Activated naive CD8-positive, alpha-beta T cell treated with anti-CD3 and anti-CD28 coated beads, Interleukin-2, amount 50 U/mL, for 24 hours (primary cell): ENCODE measurements at regions not wholly inside any gene's neighbourhood (a gene's known extent, or its start where the extent isn't known, plus 50 kb on each side); places are given as distances from the start of the nearest gene placed in this dataset.

Source experiments
- ATAC-seq: fragments of 150-1000 bp; cut with Tn5 transposase; one replicate; pipeline ENCODE4 v1.10.0; 2021
- DNase-seq: peaks from one replicate; pipeline ENCODE4 v3.0.0; 2021
- H3K27ac Mint-ChIP-seq: one replicate; pipeline ENCODE4 v1.8.0; 2021; ENCODE audit warnings: mild to moderate bottlenecking, mixed read lengths
- H3K27me3 Mint-ChIP-seq: one replicate; pipeline ENCODE4 v1.8.0; 2021; ENCODE audit warnings: mixed read lengths
- H3K36me3 Mint-ChIP-seq: one replicate; pipeline ENCODE4 v1.8.0; 2021; ENCODE audit warnings: low read depth, mixed read lengths
- H3K4me1 Mint-ChIP-seq: one replicate; pipeline ENCODE4 v1.8.0; 2021; ENCODE audit warnings: mixed read lengths
- H3K4me3 Mint-ChIP-seq: one replicate; pipeline ENCODE4 v1.8.0; 2021; ENCODE audit warnings: mild to moderate bottlenecking, moderate library complexity, mixed read lengths
- H3K9me3 Mint-ChIP-seq: one replicate; pipeline ENCODE4 v1.8.0; 2021; ENCODE audit warnings: mixed read lengths

DNA sequence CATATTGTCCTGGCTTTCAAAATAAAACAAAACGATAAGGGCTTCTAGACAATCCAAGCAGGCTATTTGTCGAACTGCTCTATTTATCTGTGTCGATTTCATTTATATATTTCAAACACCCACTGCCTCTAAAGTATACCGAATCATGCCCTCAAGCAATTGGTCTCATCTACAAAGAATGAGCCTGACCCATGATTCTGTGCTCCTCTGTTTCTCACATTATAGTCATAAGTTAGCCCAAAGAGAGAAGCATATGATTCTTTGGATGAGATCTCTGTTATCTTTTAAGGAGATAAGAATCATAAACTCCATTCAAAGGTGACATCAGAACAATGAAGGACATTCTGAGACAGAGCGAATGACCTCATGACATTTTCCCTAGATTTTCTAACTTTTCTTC lies 191.1 kb downstream of the MAP2K6 start:
- no peaks in the 10 kb centered on the region for H3K36me3 Mint-ChIP-seq
- no peaks in the 10 kb centered on the region for H3K27me3 Mint-ChIP-seq
- ATAC-seq (no peak), DNase-seq (no peak)
- no peak overlapping the region for H3K4me3 Mint-ChIP-seq
- H3K9me3 Mint-ChIP-seq: no peaks in the 10 kb centered on the region
- no peak overlapping the region for H3K27ac Mint-ChIP-seq
- peaks cover 15% of the 10 kb centered on the region for H3K4me1 Mint-ChIP-seq

GRCh38 chr17:69606142-69606800 lies 191.8 kb downstream of the MAP2K6 start:
- no peak for ATAC-seq
- peaks cover 15% of the 10 kb centered on the region for H3K4me1 Mint-ChIP-seq
- no peak overlapping the region for H3K4me3 Mint-ChIP-seq
- H3K36me3 Mint-ChIP-seq: no peaks in the 10 kb centered on the region
- H3K9me3 Mint-ChIP-seq: no peaks in the 10 kb centered on the region
- H3K27me3 Mint-ChIP-seq: no peaks in the 10 kb centered on the region
- no peak overlapping the region for H3K27ac Mint-ChIP-seq
- DNase-seq: no peak

DNA sequence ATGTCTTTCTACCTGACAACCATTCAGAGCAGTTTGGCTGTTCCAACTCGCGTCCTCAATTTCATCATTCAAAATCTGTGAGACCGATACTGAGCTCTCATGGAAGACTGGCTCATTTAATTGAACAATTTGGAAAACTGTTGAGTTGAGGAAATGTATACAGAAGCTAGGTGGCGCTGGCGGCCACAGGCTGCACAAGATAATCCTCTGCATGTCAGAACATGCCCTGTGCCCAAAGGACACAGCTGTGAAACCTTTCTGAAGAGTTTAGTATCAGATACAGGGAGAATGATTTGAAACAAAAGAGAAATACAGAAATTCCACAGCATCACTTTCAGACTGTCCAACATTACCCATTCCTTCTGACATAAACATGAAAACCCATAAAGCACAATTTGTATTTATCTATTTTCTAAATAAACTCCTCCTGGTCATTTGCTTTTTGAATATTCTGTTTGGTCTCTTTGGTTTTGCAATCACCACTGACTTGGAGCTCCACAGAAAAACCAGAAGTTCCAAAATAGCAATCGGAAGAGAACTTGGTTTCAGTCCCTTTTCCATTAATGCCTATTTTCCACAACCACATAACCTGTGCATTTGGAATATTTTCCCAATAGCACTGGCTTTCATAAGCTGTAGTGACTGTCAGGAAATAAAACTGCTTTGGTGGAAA lies 192.8 kb downstream of the MAP2K6 start:
- Mint-ChIP-seq H3K4me3 (no peak overlapping the region), H3K9me3 (no peaks in the 10 kb centered on the region), H3K27ac (no peak overlapping the region), H3K4me1 (peaks cover 13% of the 10 kb centered on the region), H3K27me3 (no peaks in the 10 kb centered on the region), H3K36me3 (no peaks in the 10 kb centered on the region)
- DNase-seq: peak; percentile 33
- no peak for ATAC-seq

- H3K9me3 Mint-ChIP-seq: no peaks in the 10 kb centered on the region
- no peak overlapping the region for H3K27ac Mint-ChIP-seq
- no peaks in the 10 kb centered on the region for H3K36me3 Mint-ChIP-seq
- ATAC-seq: no peak
- peaks cover 5% of the 10 kb centered on the region for H3K4me1 Mint-ChIP-seq
- no peak for DNase-seq
- no peak overlapping the region for H3K4me3 Mint-ChIP-seq
- H3K27me3 Mint-ChIP-seq: no peaks in the 10 kb centered on the region
Measured at GRCh38 chr17:69608141-69608540, 193.6 kb downstream of the MAP2K6 start.

DNA sequence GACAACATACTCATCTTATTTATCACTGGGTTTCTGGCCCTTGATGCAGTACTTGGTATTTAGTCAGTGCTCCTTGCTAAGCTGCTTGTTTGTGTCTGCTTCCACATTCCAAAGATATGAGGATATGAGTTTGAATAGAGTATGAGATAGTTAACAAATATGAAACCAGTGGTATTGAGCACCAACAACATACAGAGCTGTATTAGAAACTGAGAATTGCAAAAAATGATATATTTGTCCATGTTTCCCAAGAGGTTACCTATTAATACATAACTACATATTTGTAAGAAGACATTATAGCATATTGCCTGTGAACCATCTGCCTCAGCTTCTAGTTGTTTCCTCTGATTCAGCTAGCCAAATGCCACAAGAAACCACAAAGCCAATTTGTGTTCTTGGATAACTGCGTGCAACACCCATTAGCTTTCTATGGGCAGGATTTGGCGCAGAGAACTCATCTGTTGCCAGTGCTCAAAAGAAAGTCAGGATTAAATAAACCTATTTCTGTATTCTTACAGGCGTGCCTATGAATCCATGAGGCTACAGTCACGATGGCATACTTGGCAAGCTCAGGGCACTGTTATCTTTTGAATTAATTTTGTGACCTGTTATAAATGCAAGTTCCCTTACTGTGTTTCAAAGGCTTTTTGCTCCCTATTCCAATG lies 194.4 kb downstream of the MAP2K6 start:
- no peaks in the 10 kb centered on the region for H3K36me3 Mint-ChIP-seq
- peaks cover 3% of the 10 kb centered on the region for H3K4me1 Mint-ChIP-seq
- H3K9me3 Mint-ChIP-seq: no peaks in the 10 kb centered on the region
- no peak overlapping the region for H3K27ac Mint-ChIP-seq
- no peak overlapping the region for H3K4me3 Mint-ChIP-seq
- H3K27me3 Mint-ChIP-seq: no peaks in the 10 kb centered on the region
- DNase-seq (no peak), ATAC-seq (no peak)

DNA sequence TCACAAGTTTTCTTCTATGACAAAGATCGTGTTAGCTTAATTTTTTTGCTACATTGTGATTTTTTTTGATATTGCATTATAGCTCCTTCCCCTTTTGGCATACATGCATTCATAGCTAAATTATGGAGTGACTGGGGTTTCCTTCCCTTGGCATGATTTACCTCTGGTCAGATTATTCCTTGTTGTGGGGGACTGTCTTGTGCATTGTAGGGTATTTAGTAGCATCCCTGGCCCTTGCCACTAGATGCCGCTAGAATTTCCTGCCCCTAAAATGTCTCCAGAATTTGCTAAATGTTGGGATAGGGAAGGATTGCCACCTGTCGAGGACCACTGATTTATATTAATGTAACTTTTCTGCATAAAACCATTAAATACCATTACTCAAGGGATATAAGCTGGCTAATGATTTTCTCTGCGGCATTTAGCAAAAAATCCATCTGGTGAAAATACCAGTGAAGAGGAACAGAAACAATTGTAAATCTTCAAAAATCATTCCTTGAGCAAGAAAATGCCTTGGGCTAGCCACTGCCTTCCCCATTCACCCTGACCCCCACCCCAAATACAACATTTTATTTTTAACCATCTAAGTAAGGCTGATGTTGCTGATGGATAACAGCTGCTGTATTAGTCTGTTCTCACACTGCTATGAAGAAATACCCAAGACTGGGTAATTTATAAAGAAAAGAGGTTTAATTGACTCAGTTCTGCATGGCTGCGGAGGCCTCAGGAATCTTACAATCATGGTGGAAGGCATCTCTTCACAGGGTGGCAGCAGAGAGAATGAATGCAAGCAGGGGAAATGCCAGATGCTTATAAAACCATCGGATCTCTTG lies 195.2 kb downstream of the MAP2K6 start:
- no peaks in the 10 kb centered on the region for H3K36me3 Mint-ChIP-seq
- no peaks in the 10 kb centered on the region for H3K9me3 Mint-ChIP-seq
- no peak overlapping the region for H3K27ac Mint-ChIP-seq
- H3K4me3 Mint-ChIP-seq: no peak overlapping the region
- ATAC-seq (no peak), DNase-seq (no peak)
- peaks cover 3% of the 10 kb centered on the region for H3K4me1 Mint-ChIP-seq
- no peaks in the 10 kb centered on the region for H3K27me3 Mint-ChIP-seq

- no peak overlapping the region for H3K27ac Mint-ChIP-seq
- no peak for DNase-seq
Measured at GRCh38 chr17:69620363-69620762, 205.9 kb downstream of the MAP2K6 start.

DNA sequence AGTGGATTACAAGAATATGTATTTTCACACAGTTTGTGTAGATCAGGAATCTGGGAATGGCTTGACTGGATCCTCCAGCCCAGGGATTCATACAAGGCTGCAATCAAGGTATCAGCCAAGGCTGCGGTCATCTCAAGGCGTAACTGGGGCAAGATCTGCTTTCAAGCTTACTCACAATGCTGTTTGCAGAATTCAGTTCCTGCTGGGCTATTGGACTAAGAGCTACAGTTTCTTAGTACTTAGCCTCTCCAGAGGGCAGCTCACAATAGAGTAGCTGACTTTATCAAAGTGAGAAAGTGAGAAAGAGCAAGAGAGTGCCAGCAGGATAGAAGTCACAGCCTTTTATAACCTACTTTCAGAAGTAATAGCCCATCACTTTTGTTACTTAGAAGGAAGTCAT lies 211.0 kb downstream of the MAP2K6 start:
- no peaks in the 10 kb centered on the region for H3K9me3 Mint-ChIP-seq
- H3K36me3 Mint-ChIP-seq: no peaks in the 10 kb centered on the region
- H3K4me1 Mint-ChIP-seq: no peaks in the 10 kb centered on the region
- no peak overlapping the region for H3K4me3 Mint-ChIP-seq
- ATAC-seq: no peak
- no peak for DNase-seq
- no peaks in the 10 kb centered on the region for H3K27me3 Mint-ChIP-seq
- no peak overlapping the region for H3K27ac Mint-ChIP-seq

More at GRCh38 chr17:69620363-69620762, 205.9 kb downstream of the MAP2K6 start:
- no peaks in the 10 kb centered on the region for H3K4me1 Mint-ChIP-seq
- H3K9me3 Mint-ChIP-seq: peaks cover 5% of the 10 kb centered on the region
- no peak for ATAC-seq
- no peak overlapping the region for H3K4me3 Mint-ChIP-seq
- H3K36me3 Mint-ChIP-seq: no peaks in the 10 kb centered on the region
- no peaks in the 10 kb centered on the region for H3K27me3 Mint-ChIP-seq

- Mint-ChIP-seq H3K4me1 (no peaks in the 10 kb centered on the region), H3K27me3 (no peaks in the 10 kb centered on the region), H3K27ac (no peak overlapping the region), H3K36me3 (no peaks in the 10 kb centered on the region), H3K9me3 (no peaks in the 10 kb centered on the region), H3K4me3 (no peak overlapping the region)
- ATAC-seq (no peak), DNase-seq (no peak)
Measured at GRCh38 chr17:69630056-69630635, 215.6 kb downstream of the MAP2K6 start.

DNA sequence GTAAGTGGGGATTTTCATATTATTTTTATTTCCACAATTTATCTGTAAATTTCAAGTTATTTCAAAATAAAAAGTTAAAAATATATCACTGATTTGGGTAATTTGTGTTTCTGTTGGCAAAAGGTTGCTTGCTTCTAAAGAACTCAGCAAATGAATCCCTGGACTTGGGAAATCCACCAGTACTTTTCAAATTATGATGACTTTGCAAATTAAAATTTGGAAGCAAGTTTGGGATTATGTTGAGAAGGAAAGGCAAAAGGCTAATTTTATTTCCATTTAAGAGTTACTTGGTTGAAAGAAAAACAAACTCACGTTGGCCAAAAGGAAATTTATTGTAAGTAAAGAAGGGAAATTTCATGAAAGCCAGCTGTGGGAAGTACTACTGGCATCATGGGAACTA lies 220.3 kb downstream of the MAP2K6 start:
- ATAC-seq: no peak
- H3K36me3 Mint-ChIP-seq: no peaks in the 10 kb centered on the region

DNA sequence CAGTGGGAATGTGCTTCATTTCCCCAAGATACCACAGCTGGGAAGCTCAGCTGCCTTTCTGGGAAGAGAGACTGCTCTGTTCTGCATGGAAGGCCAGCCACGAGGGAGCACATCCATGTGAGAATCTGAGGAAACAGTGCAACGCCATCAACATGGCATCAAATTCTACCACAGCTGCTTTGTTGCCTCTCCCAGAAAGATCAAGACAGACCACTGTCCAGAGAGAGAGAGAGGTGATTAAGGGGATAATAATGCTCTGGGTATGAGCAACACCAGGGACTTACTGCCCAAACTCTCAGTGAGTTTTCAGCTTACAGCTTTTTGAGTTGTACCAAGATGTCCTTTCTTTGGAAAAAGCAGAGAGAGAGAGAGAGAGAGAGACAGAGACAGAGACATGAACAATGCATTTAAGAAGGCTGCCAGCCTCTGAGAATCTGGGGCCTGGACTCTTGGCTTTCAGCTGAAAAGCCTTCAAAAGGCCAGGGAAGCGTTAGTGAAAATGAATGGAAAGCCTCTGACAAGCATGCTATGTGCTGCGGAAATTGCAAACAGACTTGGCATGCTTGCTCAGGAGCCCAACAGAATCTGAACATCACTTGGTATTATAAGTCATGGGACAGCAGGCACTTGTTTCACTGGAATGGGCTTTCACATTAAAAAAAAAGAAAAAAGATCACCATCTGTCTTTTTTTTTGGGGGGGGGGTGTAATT lies 223.1 kb downstream of the MAP2K6 start:
- Mint-ChIP-seq H3K9me3 (no peaks in the 10 kb centered on the region), H3K4me3 (no peak overlapping the region), H3K36me3 (no peaks in the 10 kb centered on the region), H3K27me3 (no peaks in the 10 kb centered on the region), H3K27ac (no peak overlapping the region), H3K4me1 (no peaks in the 10 kb centered on the region)
- no peak for DNase-seq
- ATAC-seq: no peak

More for the DNA sequence above, 220.3 kb downstream of the MAP2K6 start:
- Mint-ChIP-seq H3K4me3 (no peak overlapping the region), H3K27me3 (no peaks in the 10 kb centered on the region), H3K4me1 (no peaks in the 10 kb centered on the region), H3K9me3 (no peaks in the 10 kb centered on the region), H3K27ac (no peak overlapping the region)
- DNase-seq: no peak

GRCh38 chr17:69639096-69639495 lies 224.6 kb downstream of the MAP2K6 start:
- no peak overlapping the region for H3K27ac Mint-ChIP-seq
- no peaks in the 10 kb centered on the region for H3K4me1 Mint-ChIP-seq
- no peaks in the 10 kb centered on the region for H3K27me3 Mint-ChIP-seq
- no peak for ATAC-seq
- no peaks in the 10 kb centered on the region for H3K9me3 Mint-ChIP-seq
- DNase-seq: no peak
- no peaks in the 10 kb centered on the region for H3K36me3 Mint-ChIP-seq
- no peak overlapping the region for H3K4me3 Mint-ChIP-seq

DNA sequence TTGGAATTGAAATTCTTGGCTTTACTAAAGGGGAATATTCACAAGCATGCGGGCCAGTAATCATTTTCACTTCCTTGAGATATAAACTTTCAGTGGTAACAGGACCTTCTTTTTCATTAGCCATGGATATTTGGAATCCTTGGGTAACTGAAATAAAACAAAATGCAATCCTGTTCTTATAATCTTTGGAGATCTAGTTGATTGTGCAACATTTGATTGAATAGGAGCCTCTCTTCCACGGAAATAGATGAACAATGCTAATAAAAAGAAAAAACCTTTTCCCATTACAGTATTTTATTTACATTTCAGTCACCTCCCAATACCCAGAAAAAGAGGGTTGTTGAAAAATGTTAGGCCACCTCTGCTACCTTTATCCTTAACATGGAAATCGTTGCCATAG lies 225.6 kb downstream of the MAP2K6 start:
- Mint-ChIP-seq H3K27ac (no peak overlapping the region), H3K36me3 (no peaks in the 10 kb centered on the region), H3K4me3 (no peak overlapping the region), H3K4me1 (no peaks in the 10 kb centered on the region), H3K9me3 (no peaks in the 10 kb centered on the region), H3K27me3 (no peaks in the 10 kb centered on the region)
- DNase-seq (no peak), ATAC-seq (no peak)

DNA sequence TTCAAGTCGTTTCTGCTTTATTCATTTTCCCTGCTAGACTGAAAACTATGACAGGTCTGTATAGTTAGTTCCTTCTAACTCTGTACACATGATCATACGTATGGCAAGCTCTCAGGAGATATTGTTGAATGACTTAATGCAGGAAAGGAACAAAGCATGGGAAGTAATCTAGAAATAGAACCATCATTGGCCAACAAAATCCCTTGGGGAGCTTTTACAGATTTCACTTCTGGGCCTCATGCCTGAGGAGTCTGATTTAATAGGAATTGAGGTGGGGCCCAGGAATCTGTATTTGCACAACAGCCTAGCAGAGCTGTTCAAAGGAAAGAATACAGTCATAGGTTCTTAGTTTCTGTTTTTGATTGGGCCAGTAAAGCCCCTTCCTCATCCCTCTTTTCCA lies 229.2 kb downstream of the MAP2K6 start:
- ATAC-seq (no peak), DNase-seq (no peak)
- no peak overlapping the region for H3K4me3 Mint-ChIP-seq

More for the DNA sequence above, 229.2 kb downstream of the MAP2K6 start:
- Mint-ChIP-seq H3K27ac (no peak overlapping the region), H3K4me1 (no peaks in the 10 kb centered on the region), H3K9me3 (peaks cover 6% of the 10 kb centered on the region), H3K27me3 (no peaks in the 10 kb centered on the region), H3K36me3 (no peaks in the 10 kb centered on the region)
